CD4-positive, alpha-beta T cell treated with Interleukin-4 for 1 hour (primary cell): ENCODE measurements at regions not wholly inside any gene's neighbourhood (a gene's known extent, or its start where the extent isn't known, plus 50 kb on each side); places are given as distances from the start of the nearest gene placed in this dataset.
"Not testable (repeated sequence)": the region's sequence is repeated elsewhere in the genome, so short reads cannot be mapped to it uniquely, and the experiment has no call there.

ENCODE experiments used
- DNase-seq, 2 donors: peaks; one replicate each; pipeline ENCODE4 v3.0.0-alpha.2; 2020 to 2022

GRCh38 chr1:221867003-221867402 lies 125.1 kb upstream of the DUSP10 start:
- DNase-seq = no peak

DNA sequence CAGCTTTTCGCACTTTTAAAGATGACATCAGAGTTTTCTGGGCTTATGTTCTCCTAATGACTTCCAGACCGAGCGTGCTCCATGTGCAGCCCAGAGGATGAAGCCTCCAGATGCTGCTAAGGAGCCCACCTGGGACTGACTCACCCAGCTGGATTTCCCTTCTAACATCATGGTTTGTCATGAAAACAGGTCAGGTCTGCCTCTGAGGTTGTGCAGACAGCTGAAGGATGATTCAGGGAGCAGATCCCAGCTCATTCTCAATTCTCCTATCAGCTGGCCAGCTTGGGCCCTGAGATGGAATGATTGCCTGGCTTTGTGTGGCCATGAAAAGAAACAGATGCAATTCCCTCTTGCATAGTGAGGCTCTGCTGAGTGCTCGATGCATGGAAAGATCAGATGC lies 123.9 kb upstream of the DUSP10 start:
- DNase-seq = no peak

DNA sequence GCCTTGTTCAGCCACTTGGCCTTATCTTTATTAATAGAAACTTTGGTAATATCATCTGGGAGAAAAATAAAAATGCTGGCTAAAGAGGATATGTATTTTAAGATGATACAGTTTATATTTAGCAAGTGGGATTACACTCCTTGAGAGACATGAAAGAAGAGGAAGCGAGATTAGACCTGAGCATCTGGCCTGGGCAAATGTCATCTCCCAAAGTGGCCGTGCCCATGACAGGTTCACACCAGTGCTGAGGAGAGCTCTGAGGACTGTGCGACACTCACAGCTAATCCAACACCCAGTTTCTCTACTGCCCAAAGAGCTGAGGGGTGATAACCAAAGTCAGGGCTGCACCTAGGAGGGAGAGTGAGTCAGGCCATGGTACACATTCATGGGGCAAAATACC lies 121.7 kb upstream of the DUSP10 start:
- DNase-seq = no peak

GRCh38 chr1:221862971-221863370 lies 121.1 kb upstream of the DUSP10 start:
- DNase-seq = no peak

- no peak for DNase-seq
Measured at GRCh38 chr1:221858818-221859611, 117.1 kb upstream of the DUSP10 start.

GRCh38 chr1:221857094-221857444 lies 115.2 kb upstream of the DUSP10 start:
- DNase-seq = not testable (repeated sequence)

GRCh38 chr1:221856228-221857093 lies 114.6 kb upstream of the DUSP10 start:
- no peak for DNase-seq

GRCh38 chr1:221855156-221855555 lies 113.3 kb upstream of the DUSP10 start:
- DNase-seq = no peak

GRCh38 chr1:221851336-221851735 lies 109.4 kb upstream of the DUSP10 start:
- DNase-seq = no peak

- DNase-seq = no peak
Measured at GRCh38 chr1:221850470-221851187, 108.7 kb upstream of the DUSP10 start.

GRCh38 chr1:221849897-221850296 lies 108.0 kb upstream of the DUSP10 start:
- no peak for DNase-seq

DNA sequence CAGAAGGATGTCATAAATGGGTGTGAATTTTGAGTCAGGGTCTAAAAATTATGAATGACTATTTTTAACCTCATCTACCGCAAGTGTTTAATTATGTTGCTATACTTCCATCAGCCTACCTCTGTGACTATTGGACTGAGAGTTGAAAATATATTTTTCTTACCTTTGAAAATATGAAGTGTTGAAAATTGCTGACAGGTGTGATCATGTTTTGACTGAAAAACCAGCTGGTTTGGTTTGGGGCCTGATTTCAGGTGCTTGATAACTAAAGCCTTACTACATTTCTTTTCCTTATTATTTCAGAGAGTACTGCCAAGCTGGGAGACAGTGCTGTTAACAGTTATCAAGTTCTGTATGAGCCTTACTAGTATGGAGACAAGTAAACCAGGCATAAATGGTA lies 107.2 kb upstream of the DUSP10 start:
- DNase-seq = no peak

DNA sequence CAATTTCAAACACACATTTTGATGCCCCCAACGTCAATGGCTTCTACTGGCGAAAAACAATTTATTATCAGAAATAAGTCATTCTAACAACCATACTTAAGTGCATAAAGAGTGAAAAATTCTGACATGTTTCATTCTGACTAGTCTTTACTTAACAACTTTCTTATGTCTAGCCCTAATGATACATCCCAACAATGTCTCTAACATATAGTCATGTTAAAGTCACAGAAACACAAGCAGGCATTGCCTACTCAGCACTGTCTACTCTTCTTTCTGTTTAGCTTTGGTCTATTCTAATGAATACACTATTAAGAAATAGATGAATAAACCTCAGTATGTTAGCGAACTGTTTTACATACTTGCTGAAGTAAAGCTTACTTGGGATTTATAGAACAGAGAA lies 105.8 kb upstream of the DUSP10 start:
- DNase-seq = no peak

DNA sequence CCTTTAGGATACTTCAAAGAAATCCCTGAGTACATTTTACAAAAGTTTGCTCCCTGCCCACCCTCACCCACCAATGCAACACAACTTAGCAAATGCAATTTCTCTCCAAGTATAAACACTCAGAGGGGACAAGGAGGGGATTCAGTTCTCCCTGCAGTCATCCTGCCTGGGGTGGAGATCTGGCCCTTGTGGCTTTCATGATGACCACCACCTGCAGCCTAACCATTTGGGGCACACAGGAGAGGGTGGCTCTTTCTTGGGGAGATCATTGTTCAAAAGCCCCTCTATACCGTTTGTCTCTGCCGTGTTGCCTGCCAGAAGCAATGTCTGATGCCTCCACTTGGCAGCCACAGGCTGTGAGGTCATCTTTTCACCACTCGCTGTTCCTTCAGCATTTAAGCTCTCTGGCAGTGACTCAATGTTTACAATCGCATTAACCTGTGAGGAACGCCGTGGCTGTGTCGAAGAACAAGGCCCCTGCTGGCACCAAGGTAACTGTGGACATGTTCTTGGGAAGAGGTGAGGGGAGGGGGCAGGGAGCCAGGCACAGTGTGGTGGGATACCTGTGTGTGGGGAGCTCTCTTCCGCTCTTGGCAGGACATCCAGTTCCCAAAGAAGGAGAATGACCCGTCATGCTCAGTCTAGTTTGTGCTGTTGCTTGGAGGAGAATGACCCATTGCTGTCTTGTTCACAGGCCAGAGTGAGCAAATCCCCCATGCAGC lies 103.9 kb upstream of the DUSP10 start:
- DNase-seq = no peak

GRCh38 chr1:221841983-221842335 lies 100.1 kb upstream of the DUSP10 start:
- DNase-seq = no peak

- DNase-seq = no peak
Measured at GRCh38 chr1:221841251-221841982, 99.5 kb upstream of the DUSP10 start.

DNA sequence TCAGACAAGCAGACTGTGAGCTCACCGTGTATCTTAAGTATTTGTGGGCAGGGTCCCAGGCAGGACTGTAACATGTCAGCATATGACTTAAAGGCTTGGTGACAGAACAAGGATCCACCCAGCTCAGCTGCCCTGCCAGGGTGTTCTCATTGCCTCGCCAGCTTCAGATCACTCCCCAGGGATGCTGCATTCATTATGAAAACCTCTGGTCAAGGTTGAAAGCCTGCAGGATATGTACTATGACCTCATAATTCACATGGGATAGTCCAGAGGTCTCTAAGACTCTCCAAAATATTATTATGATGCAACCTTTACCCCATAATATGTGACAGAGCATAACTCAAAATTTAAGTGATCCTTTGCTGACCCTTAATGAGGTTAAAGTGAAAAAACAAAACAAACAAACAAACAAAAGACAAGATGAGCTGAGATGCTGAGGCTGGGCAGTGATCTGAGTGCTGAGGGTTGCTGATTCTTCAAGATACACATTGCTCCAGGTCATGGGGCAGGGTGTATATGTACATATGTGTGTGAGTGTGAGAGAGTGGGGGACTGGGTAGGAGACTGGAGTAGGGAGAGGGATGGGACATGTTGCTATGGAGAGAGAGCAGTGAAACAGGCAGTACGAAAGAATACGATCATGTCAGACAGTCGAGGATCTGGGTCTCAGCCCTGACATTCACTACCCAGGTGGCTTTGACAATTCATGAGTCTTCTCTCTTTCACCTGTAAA lies 98.8 kb upstream of the DUSP10 start:
- no peak for DNase-seq

GRCh38 chr1:221839782-221840395 lies 98.0 kb upstream of the DUSP10 start:
- peak; percentile 76 to 81 for DNase-seq

DNA sequence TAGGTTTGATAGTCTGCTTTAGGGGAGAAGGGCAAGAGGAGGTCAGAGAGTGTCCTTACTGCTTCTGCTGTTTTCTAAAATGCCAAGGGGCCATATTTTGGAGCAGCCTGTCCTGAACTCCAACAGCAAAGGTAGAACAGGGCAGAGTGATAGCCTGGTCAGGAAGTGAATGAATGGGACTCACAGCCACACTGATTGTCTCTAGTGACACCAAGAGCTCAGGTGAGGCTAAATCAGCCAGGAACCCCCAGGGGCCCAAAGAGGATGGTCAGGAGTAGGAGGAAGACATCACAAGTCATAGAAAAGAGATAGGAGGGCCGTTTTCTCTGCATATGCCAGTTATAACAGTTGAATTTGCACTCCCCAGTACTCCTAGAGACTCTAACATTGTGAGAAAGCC lies 97.4 kb upstream of the DUSP10 start:
- DNase-seq = peak in 1 of 2 donors; percentile 9

- DNase-seq = peak; percentile 32 to 38
Measured at GRCh38 chr1:221837896-221838295, 96.0 kb upstream of the DUSP10 start.
